ENCODE measurements at regions not wholly inside any gene's neighbourhood (a gene's known extent, or its start where the extent isn't known, plus 50 kb on each side); places are given as distances from the start of the nearest gene placed in this dataset.
"Not testable (repeated sequence)": the region's sequence is repeated elsewhere in the genome, so short reads cannot be mapped to it uniquely, and the experiment has no call there.

DNA sequence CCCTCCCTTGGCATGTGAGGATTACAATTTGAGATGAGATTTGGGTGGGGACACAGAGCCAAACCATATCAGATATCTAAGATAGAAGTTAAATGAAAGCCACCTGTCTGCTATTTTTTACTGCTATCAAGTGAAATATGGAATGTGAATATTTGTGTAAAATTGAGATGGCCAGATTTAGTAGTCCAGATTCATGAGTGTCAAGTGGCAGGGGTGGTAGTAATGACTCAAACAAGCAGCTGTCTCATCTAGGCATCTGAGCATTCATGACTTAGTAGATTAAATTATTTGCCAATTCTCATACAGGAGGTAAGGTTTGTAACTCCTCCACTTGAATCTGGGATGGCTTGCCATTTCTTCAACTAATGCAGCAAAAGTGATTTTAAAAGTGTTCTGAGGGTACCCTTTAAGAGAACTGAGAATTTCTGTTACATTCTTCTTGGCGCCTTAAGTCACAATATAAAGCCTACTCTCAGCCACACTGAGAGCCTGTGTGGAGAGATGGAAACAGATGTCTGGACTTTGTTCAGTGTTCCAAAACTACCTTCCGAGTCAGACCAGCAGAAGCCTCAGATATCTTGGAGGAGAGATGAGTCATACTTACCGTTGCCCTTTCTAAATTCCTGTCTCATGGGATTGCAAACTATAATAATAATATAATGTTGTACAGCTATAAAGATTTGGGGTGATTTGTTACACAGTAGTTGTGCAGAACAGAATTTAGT lies 1065.6 kb upstream of the TMPRSS15 start:
- Histone ChIP-seq H3K27ac (no peak overlapping the region), H3K36me3 (no peaks in the 10 kb centered on the region), H3K4me1 (no peaks in the 10 kb centered on the region), H3K27me3 (no peaks in the 10 kb centered on the region), H3K4me3 (no peak overlapping the region), H3K9me3 (no peaks in the 10 kb centered on the region)
- no peak for TF ChIP-seq EP300 (IDR thresholded peaks at IDR 0.05)
- TF ChIP-seq POLR2AphosphoS5 (IDR thresholded peaks at IDR 0.05) = peak in 2 of 4 donors; percentile 23 to 29
- no peak for TF ChIP-seq CTCF (IDR thresholded peaks at IDR 0.05)
- WGBS, 2 donors = 80 to 87% methylated on average over 3 of the region's 3 CpGs
- no peak for DNase-seq
- intact Hi-C loops (cut with DNase I) = no loop called here

GRCh38 chr21:19475525-19475924 lies 1071.9 kb upstream of the TMPRSS15 start:
- WGBS, 2 donors = 83 to 93% methylated on average over 1 of the region's 1 CpG
- Histone ChIP-seq H3K36me3 (no peaks in the 10 kb centered on the region), H3K9me3 (peaks cover 0 to 6% (median 0%) of the 10 kb centered on the region in 4 donors), H3K27ac (no peak overlapping the region), H3K4me3 (no peak overlapping the region), H3K4me1 (no peaks in the 10 kb centered on the region), H3K27me3 (no peaks in the 10 kb centered on the region)
- intact Hi-C loops (cut with DNase I) = no loop called here
- DNase-seq = no peak
- no peak for TF ChIP-seq POLR2A (IDR thresholded peaks at IDR 0.05)
- TF ChIP-seq EP300 (IDR thresholded peaks at IDR 0.05) = no peak
- no peak for TF ChIP-seq CTCF (IDR thresholded peaks at IDR 0.05)
- TF ChIP-seq POLR2AphosphoS5 (IDR thresholded peaks at IDR 0.05) = no peak

- Histone ChIP-seq H3K9me3 (no peaks in the 10 kb centered on the region), H3K4me1 (no peaks in the 10 kb centered on the region), H3K27me3 (no peaks in the 10 kb centered on the region), H3K36me3 (no peaks in the 10 kb centered on the region), H3K27ac (no peak overlapping the region), H3K4me3 (no peak overlapping the region)
- 23 to 59% methylated on average over 3 of the region's 3 CpGs for WGBS, 2 donors
- intact Hi-C loops (cut with DNase I) = no loop called here
- TF ChIP-seq EP300 (IDR thresholded peaks at IDR 0.05) = no peak
- TF ChIP-seq POLR2AphosphoS5 (IDR thresholded peaks at IDR 0.05) = no peak
- TF ChIP-seq POLR2A (IDR thresholded peaks at IDR 0.05) = no peak
- no peak for TF ChIP-seq CTCF (IDR thresholded peaks at IDR 0.05)
- DNase-seq = no peak
Measured at GRCh38 chr21:19489930-19490329, 1086.3 kb upstream of the TMPRSS15 start.

GRCh38 chr21:19490481-19490880 lies 1086.9 kb upstream of the TMPRSS15 start:
- H3K4me3 ChIP-seq = no peak overlapping the region
- no peaks in the 10 kb centered on the region for H3K4me1 ChIP-seq
- intact Hi-C loops (cut with DNase I) = no loop called here
- H3K27me3 ChIP-seq = no peaks in the 10 kb centered on the region
- no peaks in the 10 kb centered on the region for H3K9me3 ChIP-seq
- DNase-seq = no peak
- H3K27ac ChIP-seq = no peak overlapping the region
- TF ChIP-seq POLR2A (IDR thresholded peaks at IDR 0.05) = no peak
- WGBS, 2 donors = 40 to 75% methylated on average over 2 of the region's 2 CpGs
- no peaks in the 10 kb centered on the region for H3K36me3 ChIP-seq

GRCh38 chr21:19493437-19494241 lies 1090.1 kb upstream of the TMPRSS15 start:
- DNase-seq; H3K9me3 ChIP-seq; H3K27ac ChIP-seq; H3K4me3 ChIP-seq; H3K36me3 ChIP-seq; H3K27me3 ChIP-seq; H3K4me1 ChIP-seq; intact Hi-C loops (cut with DNase I): not testable (repeated sequence)
- WGBS, 2 donors = 95% methylated on average over 52 of the region's 52 CpGs
